GM19240 (cell line): ENCODE measurements at regions not wholly inside any gene's neighbourhood (a gene's known extent, or its start where the extent isn't known, plus 50 kb on each side); places are given as distances from the start of the nearest gene placed in this dataset.

Experiments used
- DNase-seq: peaks from one replicate; pipeline ENCODE4 v3.0.0; 2011; ENCODE audit warnings: low spot score; ENCODE audit not compliant: insufficient read length

DNA sequence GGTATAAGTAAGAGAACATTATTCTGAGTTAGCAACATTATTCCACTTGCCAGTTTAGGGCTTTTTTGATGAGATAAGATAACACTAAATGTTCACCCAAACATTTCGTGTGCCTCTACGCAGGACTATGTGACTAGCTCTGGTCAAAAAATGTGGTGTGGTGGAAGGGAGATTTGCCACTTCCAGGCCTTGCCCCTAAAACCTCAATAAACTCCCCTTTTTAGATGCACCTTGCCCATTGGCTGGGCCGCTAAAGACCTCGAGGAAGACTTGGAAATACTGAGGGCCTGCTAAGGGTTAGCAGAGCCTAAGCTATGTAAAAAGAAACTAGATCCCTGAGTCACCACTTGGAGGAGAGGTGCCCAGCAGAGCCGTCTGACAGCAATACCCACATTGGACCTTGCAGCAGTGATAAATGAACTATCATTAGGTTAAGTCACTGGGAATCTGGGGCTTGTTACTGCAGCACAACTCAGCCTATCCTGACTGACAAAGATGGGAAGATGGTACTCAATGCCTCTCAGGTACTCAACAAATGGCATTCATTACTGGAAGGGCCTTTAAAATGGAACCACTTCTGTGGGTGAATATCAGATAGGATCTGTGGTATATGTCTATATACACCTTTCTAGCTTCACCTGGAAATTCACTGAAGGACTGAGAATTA lies 331.5 kb upstream of the TLE3 start:
- no peak for DNase-seq

DNA sequence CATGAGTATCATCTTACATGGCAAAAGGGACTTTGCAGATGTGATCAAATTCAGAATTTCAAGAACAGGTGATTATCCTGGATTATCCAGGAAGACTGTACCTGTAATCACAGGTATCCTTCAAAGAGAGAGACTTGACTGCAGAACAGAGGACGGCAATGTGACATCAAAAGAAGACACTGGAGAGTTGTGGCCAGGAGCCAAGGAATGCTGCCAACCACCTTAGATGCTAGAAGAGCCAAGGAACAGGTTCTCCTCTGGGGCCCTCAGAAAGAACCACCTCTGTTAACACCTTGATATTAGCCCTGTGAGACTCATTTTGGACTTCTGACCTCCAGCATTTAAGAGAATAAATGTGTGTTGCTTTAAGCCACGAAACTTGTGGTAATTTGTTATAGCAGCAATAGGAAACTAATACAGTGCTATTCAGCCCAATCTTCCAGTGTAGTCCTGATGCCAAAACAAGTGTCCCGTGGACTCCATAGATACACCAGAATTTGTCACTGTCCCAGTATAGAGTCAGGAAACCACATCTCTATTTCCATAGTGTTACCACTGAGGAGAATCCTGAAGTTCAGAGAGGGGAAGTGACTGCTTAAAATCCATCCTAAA lies 330.6 kb upstream of the TLE3 start:
- no peak for DNase-seq

DNA sequence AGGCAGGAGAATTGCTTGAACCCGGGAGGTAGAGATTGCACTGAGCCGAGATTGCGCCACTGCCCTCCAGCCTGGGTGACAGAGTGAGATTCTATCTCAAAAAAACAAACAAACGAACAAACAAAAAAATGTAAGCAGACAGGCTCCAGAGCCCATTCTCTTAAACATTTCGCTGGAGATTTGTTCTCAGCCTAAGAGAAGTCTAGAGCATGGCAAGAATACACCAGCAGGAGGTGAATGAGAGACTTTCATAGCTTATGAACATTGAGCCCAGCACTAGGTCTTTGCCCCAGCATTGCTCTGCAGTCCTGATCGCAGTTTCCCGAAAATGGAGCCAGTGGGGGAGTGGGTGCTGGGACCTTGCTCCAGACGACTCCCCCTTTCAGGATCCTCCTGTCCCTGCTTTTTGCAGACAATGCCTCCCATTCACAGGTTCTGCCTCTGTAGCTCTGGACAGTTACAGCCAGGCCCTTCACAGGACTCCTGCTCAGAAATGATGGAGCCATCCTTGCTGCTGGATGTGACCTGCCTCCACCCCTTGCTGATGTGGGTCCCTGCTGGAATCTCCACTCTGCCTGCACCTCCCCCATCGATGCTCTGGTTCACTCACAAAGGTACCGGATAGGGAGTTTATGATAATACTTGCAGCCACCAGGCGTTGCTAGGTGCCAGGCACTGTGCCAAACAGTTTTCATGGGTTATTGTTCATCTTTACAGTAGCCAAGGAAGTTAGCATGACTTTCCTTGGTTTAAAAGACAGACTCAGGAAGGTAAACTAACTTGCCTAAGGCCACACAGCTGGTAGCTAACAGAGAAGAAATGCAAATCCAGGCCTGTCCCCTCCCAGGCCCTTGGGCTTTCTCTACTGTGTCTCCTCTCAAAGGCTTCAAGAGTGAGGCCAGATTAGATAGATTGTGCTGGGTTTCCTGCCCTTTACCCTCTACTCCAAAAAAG lies 329.7 kb upstream of the TLE3 start:
- DNase-seq = no peak

DNA sequence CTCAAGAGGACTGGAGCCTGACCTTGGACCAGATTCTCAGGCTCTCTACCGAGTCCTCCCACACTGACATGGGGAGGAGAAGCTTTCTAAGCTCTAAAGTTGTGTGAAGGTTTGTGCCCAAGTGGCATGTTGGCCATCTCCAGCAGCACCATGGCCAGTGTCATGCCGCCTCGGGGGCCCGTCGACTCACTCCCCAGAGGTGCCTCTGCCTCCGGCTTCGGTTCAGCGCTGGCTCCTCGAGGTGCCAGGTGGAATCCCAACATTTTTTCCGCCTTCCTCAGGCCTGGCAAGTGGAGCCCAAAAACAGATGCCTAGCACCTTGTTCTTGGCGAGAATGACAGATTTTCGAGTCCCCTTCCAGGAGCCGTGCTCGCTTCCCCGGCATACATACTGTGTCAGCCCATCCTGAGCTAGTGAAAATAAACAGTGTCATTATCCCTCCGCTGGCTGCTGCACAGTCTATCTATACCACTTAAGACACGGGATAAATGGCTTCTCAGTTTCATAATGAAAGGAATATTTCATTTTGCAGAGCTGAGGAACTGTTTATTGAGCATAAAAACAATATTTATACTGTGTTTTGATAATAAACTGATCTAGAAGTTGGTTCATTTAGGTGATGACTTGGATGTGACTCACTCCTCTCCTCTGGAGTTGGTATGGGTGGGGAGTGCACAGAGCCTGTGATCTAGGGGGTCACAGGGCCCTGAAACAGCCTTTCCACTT lies 328.5 kb upstream of the TLE3 start:
- no peak for DNase-seq

DNA sequence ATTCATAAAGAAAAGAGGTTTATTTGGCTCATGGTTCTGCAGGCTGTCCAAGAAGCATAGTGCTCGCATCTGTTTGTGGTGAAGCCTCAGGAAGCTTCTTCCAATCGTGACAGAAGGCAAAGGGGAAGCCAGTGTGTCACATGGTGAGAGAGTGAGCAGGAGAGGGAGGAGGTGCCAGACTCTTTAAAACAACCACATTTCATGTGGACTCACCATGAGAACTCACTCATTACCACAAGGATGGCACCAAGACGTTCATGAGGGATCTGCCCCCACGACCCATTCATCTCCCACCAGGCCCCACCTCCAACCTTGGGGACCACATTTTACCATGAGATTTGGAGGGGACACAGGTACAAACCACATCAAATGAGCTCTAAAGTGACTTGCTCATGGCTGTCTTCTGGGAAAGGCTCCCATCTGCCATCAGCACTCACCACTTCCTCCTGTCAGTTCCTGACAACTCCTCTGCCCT lies 327.3 kb upstream of the TLE3 start:
- DNase-seq = no peak

DNA sequence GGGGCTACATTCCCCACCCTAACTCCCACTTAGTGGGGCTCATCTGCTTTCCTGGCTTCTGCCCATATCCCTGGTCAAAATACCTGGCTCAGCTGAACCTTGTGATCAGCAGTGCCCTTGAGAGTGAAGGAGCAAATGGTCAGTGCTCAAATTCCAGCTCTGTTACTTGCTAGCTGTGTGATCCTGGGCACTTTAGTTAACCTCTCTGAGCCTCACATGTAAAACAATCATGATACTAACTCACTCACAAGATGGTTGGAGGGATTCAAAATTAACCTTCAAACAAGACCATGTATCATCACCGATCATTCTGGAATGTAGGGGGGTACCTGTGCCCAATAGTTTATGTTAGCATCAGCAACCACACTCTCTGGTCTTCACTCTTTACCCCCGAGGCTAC lies 325.6 kb upstream of the TLE3 start:
- DNase-seq = no peak

DNA sequence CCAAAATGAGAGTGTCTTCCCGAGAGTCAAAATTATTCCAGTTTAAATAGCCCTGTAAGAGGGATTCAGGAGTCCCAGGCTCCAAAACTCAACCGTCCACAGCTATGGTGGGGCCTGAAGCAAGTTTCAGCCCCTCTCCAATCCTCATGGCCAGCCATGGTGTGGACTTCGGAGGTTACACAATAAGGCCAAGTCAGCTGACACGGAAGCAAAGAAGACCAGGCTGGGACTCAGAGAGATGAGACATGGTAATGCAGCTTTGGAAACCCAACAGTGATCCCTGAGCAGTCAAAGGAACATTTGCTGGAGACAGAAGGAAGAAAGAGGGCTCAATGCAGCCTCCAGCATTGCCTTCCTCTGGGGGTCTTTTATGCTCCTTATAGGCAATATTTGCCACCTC lies 324.6 kb upstream of the TLE3 start:
- DNase-seq = no peak

DNA sequence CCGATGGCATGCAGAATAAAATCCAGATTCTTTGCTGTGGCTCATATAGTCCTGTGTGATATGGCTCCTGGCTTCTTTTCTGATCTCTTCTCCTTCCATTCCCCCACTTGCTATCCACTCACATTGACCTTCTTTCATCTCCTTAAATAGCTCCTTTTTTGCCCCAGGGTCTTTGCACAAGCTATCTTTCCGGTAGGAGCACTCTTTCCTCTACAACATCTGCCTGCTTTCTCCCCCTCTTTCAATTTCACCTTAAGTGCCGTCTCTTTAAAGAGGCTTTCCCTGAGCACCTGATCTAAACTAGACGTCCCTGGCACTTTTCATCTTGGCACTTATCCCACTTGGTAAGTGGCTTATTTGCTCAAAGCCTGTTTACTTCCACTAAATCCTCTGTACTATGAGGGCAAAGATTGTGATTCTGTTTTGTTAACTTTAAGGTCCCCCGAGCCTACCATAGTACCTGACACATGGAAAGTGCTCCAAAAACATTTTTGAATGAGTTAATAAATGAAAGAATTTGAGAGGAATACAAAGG lies 323.3 kb upstream of the TLE3 start:
- DNase-seq = no peak

DNA sequence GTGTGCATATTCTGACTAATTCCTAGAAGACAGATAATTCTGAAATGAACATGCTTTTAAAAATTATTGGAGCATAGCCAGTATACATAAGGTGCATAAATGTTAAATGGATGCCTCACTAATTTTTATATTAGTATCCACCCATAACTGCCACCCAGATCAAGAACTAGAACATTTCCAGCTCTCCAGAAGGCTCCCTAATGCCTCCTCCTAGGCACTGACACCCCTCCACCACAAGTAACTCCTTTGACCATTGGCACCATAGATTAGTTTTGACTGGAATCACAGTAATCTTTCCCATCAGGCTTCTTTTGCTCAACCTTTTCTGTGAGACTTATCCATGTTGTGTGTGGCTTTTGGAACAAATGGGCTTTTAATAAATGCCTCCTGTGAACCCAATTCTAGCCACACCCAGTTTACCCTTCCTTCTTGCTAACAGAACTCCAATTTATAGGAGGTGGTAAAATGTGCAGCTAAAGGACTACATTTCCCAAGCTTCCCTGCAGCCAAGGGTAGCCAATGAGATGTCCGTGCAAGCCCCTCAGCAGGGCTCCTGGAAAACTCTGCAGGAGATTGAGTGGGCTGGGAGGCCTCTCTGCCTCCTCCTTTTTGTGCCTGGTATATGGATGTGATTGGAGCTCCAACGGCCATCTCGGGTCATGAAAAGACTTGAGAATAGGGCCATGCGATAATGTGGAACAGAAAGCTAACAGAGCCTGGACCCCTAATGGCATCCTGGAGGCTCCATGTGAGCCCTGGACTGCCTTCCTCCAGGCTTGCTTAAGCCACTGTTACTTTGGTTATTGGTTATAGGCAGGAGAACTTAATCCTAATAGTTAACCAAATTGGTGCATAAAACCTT lies 322.6 kb upstream of the TLE3 start:
- DNase-seq = no peak

DNA sequence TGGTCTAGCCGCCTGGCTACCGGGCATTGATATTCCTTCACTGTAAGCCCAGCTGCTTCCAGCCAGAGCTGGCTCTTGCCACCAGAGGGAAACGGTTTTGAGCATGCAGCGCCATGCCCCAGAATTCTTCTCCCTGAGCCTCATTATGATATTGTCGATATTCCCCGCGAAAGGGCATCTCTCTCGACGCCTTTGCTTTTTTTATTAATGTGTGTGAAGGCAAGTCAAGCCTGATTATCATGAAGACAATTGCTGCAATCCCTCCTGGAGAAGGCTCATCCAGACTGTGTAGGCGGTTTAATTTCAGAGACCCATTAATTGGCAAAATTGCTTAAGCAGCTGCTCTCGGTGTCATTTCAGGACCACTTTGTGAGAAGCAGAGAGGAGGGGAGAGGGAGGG lies 321.2 kb upstream of the TLE3 start:
- DNase-seq = no peak

DNA sequence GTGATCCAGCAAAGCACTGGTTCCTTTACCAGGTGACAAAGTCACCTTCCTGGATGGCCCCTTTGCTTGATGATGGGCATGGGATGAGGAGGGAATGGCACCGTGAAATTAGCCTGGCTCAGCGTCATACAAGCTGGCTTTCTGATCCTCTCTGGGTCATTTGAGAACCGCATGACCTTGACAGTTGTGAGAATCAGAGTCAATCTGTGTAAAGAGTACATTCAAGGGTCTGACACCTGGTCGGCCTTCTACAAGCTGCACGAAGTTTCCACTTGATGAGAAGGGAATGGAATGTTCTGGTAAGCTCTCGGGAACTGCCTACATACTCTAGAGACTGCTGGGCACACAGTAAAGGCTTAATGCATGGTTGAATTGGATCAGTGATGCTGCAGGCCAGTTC lies 319.8 kb upstream of the TLE3 start:
- no peak for DNase-seq

DNA sequence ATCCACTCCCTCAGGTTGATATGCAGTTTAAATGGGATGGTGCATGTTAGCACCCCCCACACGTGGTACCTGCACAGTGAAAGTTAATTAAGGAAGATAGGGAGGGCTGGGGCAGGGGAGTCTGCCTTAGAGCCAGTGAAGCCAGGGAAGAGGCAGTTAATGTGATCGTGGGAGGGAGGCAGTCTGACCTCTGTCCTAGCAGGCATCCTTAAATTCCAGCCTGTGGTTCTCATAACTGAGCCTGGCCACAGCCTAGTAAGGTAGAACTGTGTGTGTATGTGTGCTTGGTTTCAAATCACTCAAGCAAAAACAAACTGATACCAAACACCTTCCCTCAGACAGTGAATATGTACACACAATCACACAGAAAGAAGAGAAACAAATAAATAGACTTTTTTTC lies 319.1 kb upstream of the TLE3 start:
- DNase-seq = no peak

DNA sequence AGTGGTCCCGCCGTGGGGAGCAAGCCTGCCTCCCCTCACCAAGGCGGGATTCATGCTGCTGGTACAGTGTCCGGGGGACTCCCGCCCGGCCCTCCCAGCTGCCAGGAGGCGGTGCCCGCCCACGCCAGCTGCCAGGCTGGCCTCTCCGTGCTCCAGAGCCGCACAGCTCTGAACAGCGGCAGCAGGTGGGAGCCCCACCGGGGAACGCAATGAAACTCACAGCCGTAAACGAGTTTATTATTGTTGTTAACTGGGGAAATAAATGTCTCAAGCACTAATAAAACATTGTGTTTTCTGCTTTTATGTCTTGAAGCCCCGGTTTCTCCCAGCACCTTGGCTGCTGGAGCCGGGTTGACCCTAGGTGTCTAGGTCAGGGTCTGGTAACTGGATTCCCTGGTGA lies 317.7 kb upstream of the TLE3 start:
- no peak for DNase-seq

DNA sequence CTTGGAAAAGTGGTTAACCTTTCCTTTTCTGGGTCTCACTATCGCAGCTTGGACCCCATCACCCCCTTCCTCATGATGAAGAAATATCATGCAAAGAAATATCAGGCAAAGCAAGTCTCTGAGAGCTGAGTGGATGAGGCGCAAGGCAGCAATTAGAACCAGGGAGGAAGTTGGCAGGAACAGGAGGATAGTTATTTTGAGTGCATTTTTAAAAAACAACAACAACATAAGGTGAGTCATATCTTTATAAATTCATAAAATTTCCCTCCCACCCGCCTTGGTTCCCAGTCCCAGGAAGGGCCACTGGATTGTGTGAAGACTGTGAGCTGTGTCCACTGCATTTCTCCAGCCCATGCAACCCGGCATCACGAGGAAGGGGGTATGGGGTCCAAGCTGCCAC lies 316.9 kb upstream of the TLE3 start:
- no peak for DNase-seq

DNA sequence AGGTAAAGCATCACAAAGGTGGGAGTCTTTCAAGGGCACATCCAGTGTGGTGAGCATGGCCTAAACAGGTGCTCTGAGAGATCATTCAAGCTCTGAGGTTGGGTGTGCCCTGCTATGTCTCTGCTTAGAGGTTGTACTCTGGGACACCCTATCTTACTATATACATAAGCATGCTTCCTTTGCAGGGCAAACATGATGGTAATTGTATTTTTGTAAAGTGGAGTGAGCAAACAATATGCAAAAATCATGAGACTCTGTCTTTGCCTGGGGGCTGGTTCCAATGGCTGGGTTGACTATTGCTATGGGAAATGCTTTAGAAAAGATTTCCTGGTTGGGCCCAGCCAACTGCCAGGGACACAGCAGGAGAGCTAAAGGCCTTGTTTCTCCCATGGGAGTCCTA lies 315.1 kb upstream of the TLE3 start:
- no peak for DNase-seq

DNA sequence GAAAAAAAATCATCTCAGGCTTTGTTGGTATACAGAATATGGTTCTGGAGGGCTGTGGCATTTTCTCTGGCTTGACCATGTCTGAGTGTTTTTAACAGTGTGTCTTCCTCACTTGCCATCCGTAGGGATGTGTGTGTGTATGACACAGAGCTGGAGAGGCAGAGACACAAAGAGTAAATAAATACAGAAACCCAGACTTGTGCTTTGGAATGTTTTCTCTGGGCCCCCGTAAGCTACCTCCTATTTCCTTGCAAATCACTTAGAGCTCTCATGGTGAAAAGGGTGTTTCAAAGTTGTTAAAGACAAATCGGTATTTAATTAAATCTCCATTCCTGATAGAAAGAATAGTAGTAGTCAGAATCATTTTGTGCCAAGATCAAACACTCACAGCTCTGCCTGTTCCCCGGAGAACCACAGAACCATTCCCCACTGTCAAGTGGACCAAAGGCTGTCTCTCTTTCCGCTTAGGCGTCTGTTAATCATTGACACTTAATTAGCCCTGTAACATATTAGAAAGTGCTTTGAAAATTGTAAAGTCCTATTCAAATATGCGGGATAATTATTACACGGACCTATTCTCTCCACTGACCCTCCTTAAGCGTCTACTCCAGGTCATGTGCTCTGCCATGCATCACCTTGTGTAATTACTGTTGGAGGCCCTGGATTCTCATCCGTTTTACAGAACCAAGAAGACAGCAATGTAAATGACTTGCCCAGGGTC lies 313.6 kb upstream of the TLE3 start:
- no peak for DNase-seq

DNA sequence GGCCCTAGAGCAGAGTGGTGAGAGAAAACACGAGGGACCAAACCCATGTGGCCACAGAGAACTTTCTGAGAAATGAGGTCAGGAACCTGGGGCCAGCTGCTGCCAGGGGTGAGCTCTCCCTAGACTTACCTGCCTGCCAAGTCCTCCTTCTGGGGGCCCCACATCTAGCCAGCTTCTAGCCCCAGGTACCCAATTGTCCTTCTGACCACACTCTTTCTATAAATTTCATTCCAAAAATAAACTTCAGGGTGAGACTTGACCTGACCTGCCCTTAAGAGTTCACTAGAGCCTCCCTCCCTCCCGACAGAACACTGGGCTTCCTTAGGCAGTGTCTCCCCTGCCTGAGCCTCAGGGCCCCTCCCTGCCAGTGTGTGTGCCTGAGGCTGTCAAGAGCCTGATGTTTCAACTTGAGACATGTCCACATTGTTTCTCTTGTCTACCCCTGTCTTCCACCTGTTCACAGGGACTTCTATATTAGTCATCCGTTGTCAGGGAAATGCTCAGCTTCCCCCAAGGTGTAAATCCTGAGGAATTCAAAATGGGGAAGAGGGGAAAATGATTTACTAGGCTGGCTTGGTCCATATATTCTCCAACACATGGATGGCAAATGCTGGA lies 312.8 kb upstream of the TLE3 start:
- no peak for DNase-seq

DNA sequence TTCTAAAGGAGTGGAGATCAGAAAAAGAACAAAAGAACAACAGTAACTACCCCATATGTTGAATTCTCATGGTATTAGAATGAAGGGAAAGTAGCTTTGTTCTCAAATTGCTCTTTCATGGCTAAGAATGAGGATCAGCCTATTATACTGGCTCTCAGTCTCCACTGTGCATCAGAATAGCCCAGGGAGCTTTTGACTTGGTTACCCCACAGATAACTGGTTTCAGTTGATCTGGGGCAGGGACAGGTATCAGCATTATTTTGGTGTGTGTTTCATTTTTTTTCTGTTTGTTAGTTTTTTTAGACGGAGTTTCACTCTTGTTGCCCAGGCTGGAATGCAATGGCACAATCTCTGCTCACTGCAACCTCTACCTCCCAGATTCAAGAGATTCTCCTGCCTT lies 311.7 kb upstream of the TLE3 start:
- no peak for DNase-seq

DNA sequence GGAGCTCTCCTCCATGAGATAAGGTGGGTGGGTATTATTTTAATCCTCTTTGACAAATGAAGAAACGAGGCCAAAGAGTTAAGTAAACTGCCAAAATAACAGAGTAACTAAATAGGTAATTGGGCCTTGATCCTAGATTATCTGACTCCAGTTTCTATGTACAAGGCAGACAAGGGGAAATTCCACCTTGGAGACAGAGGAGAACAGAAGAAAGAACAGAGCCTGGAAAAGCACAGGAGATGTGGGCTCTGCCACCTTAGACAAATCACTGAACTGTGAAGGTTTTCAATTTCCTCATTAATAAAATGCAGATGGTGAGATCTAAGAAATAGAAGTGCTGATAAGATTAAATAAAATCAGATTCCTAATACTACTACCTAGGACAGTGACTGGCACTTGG lies 310.2 kb upstream of the TLE3 start:
- DNase-seq = no peak

DNA sequence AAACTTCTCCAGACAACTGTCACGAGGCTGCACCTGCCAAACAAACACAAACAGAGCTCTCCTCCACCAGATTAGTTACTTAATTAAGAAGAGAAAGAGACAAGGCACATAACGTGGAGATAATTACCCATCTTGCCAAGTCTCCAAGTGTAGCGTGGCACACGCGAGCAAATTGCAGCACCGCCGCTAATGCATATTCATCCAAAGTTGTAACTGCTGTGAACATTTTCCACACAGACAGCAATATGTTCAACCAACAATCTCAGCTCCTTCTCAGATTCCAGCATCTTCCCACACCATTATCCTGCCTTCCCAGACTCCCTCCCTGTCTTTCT lies 309.6 kb upstream of the TLE3 start:
- DNase-seq = no peak
